K562 (cell line): ENCODE measurements at regions not wholly inside any gene's neighbourhood (a gene's known extent, or its start where the extent isn't known, plus 50 kb on each side); places are given as distances from the start of the nearest gene placed in this dataset.

ENCODE experiments used
- CC2D1A ChIP-seq: fragments of 450-650 bp; IDR thresholded peaks from 2 replicates; pipeline ENCODE4 v1.6.1; 2017; ENCODE audit warnings: mild to moderate bottlenecking
- CHD1 ChIP-seq: fragments of 200-600 bp; sonication (generic); IDR thresholded peaks from one replicate; pipeline ENCODE4 v1.6.1; 2012; ENCODE audit warnings: mild to moderate bottlenecking, moderate library complexity, low read length, inconsistent platforms
- CXXC5 ChIP-seq: fragments of 250-450 bp; sonication (Bioruptor Pico); IDR thresholded peaks from 2 replicates; pipeline ENCODE4 v1.8.0; 2022; ENCODE audit warnings: inconsistent platforms, mild to moderate bottlenecking, moderate library complexity
- ETV1 ChIP-seq: fragments of 450-650 bp; conservative IDR thresholded peaks from 2 replicates; pipeline ENCODE4 v1.6.1; 2016; ENCODE audit warnings: missing genetic modification characterization, control low read depth, low read depth, missing compliant biosample characterization
- FOXJ2 ChIP-seq: fragments of 200-800 bp; sonication (Bioruptor generic); IDR thresholded peaks from 2 replicates; pipeline ENCODE4 v1.6.1; 2016; ENCODE audit warnings: missing genetic modification characterization, missing compliant biosample characterization
- GABPB1 ChIP-seq: sonication (generic); formaldehyde crosslinking; IDR thresholded peaks from 2 replicates; pipeline ENCODE4 v1.8.0; 2022; ENCODE audit warnings: mild to moderate bottlenecking, missing genetic modification reagents
- GATAD2B ChIP-seq: fragments of 450-650 bp; IDR thresholded peaks from 2 replicates; pipeline ENCODE4 v1.6.1; 2017; ENCODE audit warnings: mild to moderate bottlenecking, borderline replicate concordance
- HDAC8 ChIP-seq: fragments of 450-650 bp; IDR thresholded peaks from 2 replicates; pipeline ENCODE4 v1.6.1; 2016; ENCODE audit warnings: mild to moderate bottlenecking, missing genetic modification characterization, moderate library complexity, missing compliant biosample characterization
- SOX6 ChIP-seq: fragments of 450-650 bp; IDR thresholded peaks from 2 replicates; pipeline ENCODE4 v1.6.1; 2014; ENCODE audit warnings: mild to moderate bottlenecking
- TBL1XR1 ChIP-seq, 2 experiments: IDR thresholded peaks; 2 replicates each; pipeline ENCODE4 v1.6.1; 2012; ENCODE audit warnings: improper control_type of control experiment in 2 of 2, low read length in 2 of 2, mild to moderate bottlenecking in 1 of 2
- TCF7 ChIP-seq: sonication (generic); IDR thresholded peaks from 2 replicates; pipeline ENCODE4 v1.6.1; 2016; ENCODE audit warnings: antibody characterized with exemption, borderline replicate concordance
- TCF7L2 ChIP-seq: fragments of 150-350 bp; IDR thresholded peaks from 2 replicates; pipeline ENCODE4 v1.6.1; 2016; ENCODE audit warnings: low read depth, mild to moderate bottlenecking, low read length, moderate library complexity
- TGIF2 ChIP-seq: sonication (generic); formaldehyde crosslinking; IDR thresholded peaks from 2 replicates; pipeline ENCODE4 v1.8.1; 2022; ENCODE audit warnings: mild to moderate bottlenecking, missing genetic modification reagents, moderate library complexity
- ZBED1 ChIP-seq: IDR thresholded peaks from 2 replicates; pipeline ENCODE4 v1.6.1; 2014
- ZNF174 ChIP-seq: fragments of 250-450 bp; sonication (Bioruptor Pico); IDR thresholded peaks from 2 replicates; pipeline ENCODE4 v1.4.0; 2020; ENCODE audit warnings: mild to moderate bottlenecking
- ZNF253 ChIP-seq: fragments of 250-450 bp; sonication (Bioruptor Pico); conservative IDR thresholded peaks from 2 replicates; pipeline ENCODE4 v1.6.1; 2021; ENCODE audit warnings: mild to moderate bottlenecking
- ZNF347 ChIP-seq: fragments of 450-650 bp; formaldehyde crosslinking; IDR thresholded peaks from 2 replicates; pipeline ENCODE4 v1.4.0; 2020; ENCODE audit warnings: low read depth, mild to moderate bottlenecking, moderate library complexity
- ZNF589 ChIP-seq: fragments of 200-800 bp; sonication (Bioruptor generic); IDR thresholded peaks from 2 replicates; pipeline ENCODE4 v1.6.1; 2016; ENCODE audit warnings: low read depth, missing genetic modification characterization, missing compliant biosample characterization
- TF ChIP-seq, protein P1 (sequence below): fragments of 250-450 bp; sonication (Bioruptor Pico); IDR thresholded peaks from 2 replicates; pipeline ENCODE4 v1.9.0; 2021; ENCODE audit warnings: mild to moderate bottlenecking
- TF ChIP-seq, protein P2 (sequence below), 2 experiments: fragments of 450-650 bp; conservative IDR thresholded peaks; 2 replicates each; pipeline ENCODE4 v1.6.1; 2017; ENCODE audit warnings: mild to moderate bottlenecking in 2 of 2, moderate library complexity in 2 of 2

DNA sequence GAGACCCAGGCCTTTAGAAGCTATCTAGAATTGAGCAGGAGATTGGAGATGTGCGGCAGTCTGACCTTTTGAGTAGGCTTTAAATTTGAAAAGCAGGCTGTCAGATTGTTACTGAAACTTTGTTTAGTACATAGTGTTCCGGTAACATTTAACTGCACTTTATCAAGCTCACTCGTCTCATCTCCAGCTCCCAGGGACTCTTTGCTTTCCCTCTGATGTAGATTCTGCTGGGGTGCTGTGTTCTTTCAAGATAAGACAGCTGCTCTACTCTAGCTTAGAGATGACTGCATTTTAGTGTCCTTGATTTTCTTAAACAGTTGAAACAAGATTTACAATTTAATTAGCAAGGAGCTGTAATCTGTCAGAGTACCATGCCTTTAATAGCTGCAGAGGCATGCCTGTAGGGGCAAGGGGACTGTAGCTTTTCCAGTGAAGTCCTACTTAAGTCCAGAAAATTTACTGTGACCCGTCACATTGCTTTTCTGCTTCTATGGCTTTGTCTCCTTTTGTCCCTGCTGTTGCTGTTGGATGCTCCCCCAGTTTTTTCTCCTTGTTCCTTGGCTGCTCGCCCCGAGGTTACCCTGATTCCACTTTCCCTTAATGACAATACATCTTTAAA is 56.4 kb upstream of the MTPN start (continued):
- TF ChIP-seq, protein P1, sequence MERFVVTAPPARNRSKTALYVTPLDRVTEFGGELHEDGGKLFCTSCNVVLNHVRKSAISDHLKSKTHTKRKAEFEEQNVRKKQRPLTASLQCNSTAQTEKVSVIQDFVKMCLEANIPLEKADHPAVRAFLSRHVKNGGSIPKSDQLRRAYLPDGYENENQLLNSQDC (CRISPR knock-in tag), result no peak
- peak; percentile 72; the same call in 1 of the 2 replicates for TF ChIP-seq CC2D1A
- TF ChIP-seq TBL1XR1 (IDR thresholded peaks at IDR 0.05; ENCODE audit: low read length in 2 of 2), result peak in 1 of 2 experiments; percentile 90; a peak in 2 of 4 replicates
- TF ChIP-seq FOXJ2 (tag), result 0 out of 2 replicates have a peak, but pooled peaks have one; percentile 30
- no peak for TF ChIP-seq ZNF253 (CRISPR knock-in tag)
- no peak for TF ChIP-seq TGIF2 (CRISPR knock-in tag)
- peak; percentile 90 for TF ChIP-seq SOX6
- no peak for TF ChIP-seq ZNF347 (CRISPR knock-in tag)
- TF ChIP-seq GABPB1, result no peak
- TF ChIP-seq TCF7, result peak; percentile 83; the same call in 1 of the 2 replicates
- TF ChIP-seq GATAD2B, result peak; percentile 51; the same call in 1 of the 2 replicates
- TF ChIP-seq, protein P2, sequence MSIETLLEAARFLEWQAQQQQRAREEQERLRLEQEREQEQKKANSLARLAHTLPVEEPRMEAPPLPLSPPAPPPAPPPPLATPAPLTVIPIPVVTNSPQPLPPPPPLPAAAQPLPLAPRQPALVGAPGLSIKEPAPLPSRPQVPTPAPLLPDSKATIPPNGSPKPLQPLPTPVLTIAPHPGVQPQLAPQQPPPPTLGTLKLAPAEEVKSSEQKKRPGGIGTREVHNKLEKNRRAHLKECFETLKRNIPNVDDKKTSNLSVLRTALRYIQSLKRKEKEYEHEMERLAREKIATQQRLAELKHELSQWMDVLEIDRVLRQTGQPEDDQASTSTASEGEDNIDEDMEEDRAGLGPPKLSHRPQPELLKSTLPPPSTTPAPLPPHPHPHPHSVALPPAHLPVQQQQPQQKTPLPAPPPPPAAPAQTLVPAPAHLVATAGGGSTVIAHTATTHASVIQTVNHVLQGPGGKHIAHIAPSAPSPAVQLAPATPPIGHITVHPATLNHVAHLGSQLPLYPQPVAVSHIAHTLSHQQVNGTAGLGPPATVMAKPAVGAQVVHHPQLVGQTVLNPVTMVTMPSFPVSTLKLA (conservative IDR thresholded peaks at IDR 0.05), result peak in 1 of 2 experiments; percentile 39; a peak in 1 of 4 replicates
- 0 out of 2 replicates have a peak, but pooled peaks have one; percentile 36 for TF ChIP-seq CXXC5 (CRISPR knock-in tag)
- peak; percentile 54 for TF ChIP-seq CHD1
- no peak for TF ChIP-seq ZNF174 (CRISPR knock-in tag)
- TF ChIP-seq HDAC8 (tag), result no peak
- peak; percentile 63; the same call in 1 of the 2 replicates for TF ChIP-seq ZBED1
- TF ChIP-seq TCF7L2, result peak; percentile 13; the same call in 1 of the 2 replicates
- peak; percentile 50; the same call in 1 of the 2 replicates for TF ChIP-seq ETV1 (tag)
- TF ChIP-seq ZNF589, result 0 out of 2 replicates have a peak, but pooled peaks have one; percentile 54
